ENCODE measurements at regions not wholly inside any gene's neighbourhood (a gene's known extent, or its start where the extent isn't known, plus 50 kb on each side); places are given as distances from the start of the nearest gene placed in this dataset.

DNA sequence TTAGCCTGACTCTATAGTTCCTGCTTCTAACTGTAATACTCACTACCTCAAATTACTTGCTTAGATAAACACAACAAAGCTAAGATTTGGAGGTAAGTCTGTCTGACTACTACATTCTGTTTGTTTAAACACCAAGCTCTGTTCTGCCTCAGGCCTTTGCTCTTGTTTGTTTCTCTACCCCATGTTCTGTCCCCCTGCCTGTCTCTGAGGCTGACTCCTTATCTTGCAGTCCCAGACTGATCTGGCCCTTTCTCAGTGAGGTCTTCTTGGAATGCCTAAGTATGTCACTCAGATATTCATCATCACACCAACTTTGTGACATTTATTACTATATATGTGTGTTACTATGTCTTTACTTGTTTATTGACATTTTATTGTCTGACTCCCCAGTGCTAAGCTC lies 425.5 kb downstream of the LMO4 start:
- DNase-seq (ENCODE audit: low spot score in 2 of 2), result no peak
- H3K4me1 ChIP-seq, result no peaks in the 10 kb centered on the region
- intact Hi-C loops (cut with DNase I), result no loop called here

GRCh38 chr1:87757676-87758075 lies 429.0 kb downstream of the LMO4 start:
- H3K4me1 ChIP-seq, result no peaks in the 10 kb centered on the region
- H3K27ac ChIP-seq, result no peak overlapping the region
- H3K9me3 ChIP-seq, result no peaks in the 10 kb centered on the region
- TF ChIP-seq, protein P1, sequence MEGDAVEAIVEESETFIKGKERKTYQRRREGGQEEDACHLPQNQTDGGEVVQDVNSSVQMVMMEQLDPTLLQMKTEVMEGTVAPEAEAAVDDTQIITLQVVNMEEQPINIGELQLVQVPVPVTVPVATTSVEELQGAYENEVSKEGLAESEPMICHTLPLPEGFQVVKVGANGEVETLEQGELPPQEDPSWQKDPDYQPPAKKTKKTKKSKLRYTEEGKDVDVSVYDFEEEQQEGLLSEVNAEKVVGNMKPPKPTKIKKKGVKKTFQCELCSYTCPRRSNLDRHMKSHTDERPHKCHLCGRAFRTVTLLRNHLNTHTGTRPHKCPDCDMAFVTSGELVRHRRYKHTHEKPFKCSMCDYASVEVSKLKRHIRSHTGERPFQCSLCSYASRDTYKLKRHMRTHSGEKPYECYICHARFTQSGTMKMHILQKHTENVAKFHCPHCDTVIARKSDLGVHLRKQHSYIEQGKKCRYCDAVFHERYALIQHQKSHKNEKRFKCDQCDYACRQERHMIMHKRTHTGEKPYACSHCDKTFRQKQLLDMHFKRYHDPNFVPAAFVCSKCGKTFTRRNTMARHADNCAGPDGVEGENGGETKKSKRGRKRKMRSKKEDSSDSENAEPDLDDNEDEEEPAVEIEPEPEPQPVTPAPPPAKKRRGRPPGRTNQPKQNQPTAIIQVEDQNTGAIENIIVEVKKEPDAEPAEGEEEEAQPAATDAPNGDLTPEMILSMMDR (IDR thresholded peaks at IDR 0.05), result no peak
- no peak for DNase-seq (ENCODE audit: low spot score in 2 of 2)
- no peaks in the 10 kb centered on the region for H3K36me3 ChIP-seq
- H3K4me3 ChIP-seq, result no peak overlapping the region
- H3K27me3 ChIP-seq, result no peaks in the 10 kb centered on the region
- intact Hi-C loops (cut with DNase I), result no loop called here

More for the DNA sequence above, 425.5 kb downstream of the LMO4 start:
- Histone ChIP-seq H3K36me3 (no peaks in the 10 kb centered on the region), H3K9me3 (no peaks in the 10 kb centered on the region), H3K27me3 (no peaks in the 10 kb centered on the region), H3K27ac (no peak overlapping the region), H3K4me3 (no peak overlapping the region)
- TF ChIP-seq, protein P1 (IDR thresholded peaks at IDR 0.05), result no peak

DNA sequence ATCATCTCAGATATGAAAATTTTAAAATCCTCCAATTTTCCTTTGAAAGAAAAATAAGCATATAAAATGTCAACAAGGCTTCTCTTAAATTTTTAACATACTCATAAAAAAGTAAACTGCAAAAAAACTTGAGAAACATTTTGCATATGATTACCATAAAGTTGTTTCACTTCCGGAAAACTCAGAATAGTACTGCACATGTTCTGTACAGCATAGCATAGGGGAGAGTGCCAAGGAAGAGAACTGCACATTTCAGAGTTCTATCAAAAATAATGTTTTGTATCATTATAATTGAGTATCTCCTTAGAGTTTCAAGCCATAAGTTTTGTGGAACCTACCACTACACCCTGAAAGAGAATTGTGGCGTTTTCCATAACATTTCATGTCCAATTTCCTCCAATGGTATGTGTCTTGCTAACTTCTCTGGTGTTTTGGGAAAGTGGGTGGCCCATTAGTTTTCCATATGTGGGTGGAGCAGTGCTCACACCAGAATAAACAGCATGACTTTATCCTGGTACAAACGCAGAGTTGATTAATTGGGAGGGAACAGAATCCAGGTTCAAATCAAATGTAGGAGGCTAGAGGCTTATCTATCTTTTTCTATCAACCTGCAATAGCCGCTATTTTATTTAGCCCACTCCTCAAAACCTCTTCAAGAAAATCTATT lies 430.9 kb downstream of the LMO4 start:
- DNase-seq (ENCODE audit: low spot score in 2 of 2), result no peak

GRCh38 chr1:87760155-87760554 lies 431.5 kb downstream of the LMO4 start:
- no peak for DNase-seq (ENCODE audit: low spot score in 2 of 2)
- Histone ChIP-seq H3K27me3 (no peaks in the 10 kb centered on the region), H3K4me3 (no peak overlapping the region), H3K4me1 (no peaks in the 10 kb centered on the region), H3K36me3 (no peaks in the 10 kb centered on the region), H3K9me3 (no peaks in the 10 kb centered on the region), H3K27ac (no peak overlapping the region)
- TF ChIP-seq, protein P1 (IDR thresholded peaks at IDR 0.05), result no peak
- intact Hi-C loops (cut with DNase I), result no loop called here

More for the DNA sequence above, 430.9 kb downstream of the LMO4 start:
- no peak overlapping the region for H3K4me3 ChIP-seq
- H3K27ac ChIP-seq, result no peak overlapping the region
- no peaks in the 10 kb centered on the region for H3K27me3 ChIP-seq
- no peaks in the 10 kb centered on the region for H3K36me3 ChIP-seq
- intact Hi-C loops (cut with DNase I), result no loop called here
- no peaks in the 10 kb centered on the region for H3K9me3 ChIP-seq
- TF ChIP-seq, protein P1 (IDR thresholded peaks at IDR 0.05), result no peak
- H3K4me1 ChIP-seq, result no peaks in the 10 kb centered on the region

DNA sequence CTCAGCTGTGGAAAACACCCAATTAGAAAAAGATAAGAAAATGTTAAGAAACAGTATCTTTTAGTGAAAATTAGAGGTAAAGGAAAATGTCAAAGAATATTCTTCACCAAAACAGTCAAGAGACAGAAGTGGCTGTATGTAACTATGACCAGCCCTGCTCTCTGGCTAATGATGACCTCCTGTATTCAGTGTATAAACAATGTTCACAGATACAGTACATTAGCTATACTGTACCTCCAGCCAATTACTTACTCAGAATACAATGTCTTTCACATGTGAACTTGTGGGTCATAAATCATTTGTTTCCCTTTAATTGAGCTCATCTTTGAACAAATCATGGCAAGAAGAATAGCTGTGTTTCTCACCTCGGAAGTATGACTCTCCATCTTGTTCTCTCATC lies 432.0 kb downstream of the LMO4 start:
- Histone ChIP-seq H3K4me1 (no peaks in the 10 kb centered on the region), H3K4me3 (no peak overlapping the region), H3K27ac (no peak overlapping the region), H3K36me3 (no peaks in the 10 kb centered on the region), H3K9me3 (no peaks in the 10 kb centered on the region), H3K27me3 (no peaks in the 10 kb centered on the region)
- DNase-seq (ENCODE audit: low spot score in 2 of 2), result no peak
- intact Hi-C loops (cut with DNase I), result no loop called here
- TF ChIP-seq, protein P1 (IDR thresholded peaks at IDR 0.05), result no peak

DNA sequence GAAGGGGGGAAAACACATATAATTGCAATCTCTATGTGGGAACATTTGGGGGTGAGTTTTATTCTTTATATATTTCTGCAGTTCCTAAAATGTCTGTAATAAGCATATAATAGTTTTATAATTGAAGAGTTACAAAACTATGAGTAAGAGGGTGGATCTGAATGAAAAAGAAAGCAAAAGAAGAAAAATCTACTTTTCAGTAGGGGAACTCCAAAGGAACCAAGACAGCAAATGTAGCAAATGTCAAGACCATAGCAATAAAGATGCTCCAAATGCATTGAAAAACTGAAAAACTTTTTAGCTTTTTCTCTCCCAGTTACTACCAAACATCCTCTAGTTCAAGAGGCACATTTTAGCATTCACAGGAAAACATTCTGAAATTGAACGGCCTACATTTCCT lies 434.8 kb downstream of the LMO4 start:
- Histone ChIP-seq H3K27ac (no peak overlapping the region), H3K27me3 (no peaks in the 10 kb centered on the region), H3K9me3 (no peaks in the 10 kb centered on the region), H3K36me3 (no peaks in the 10 kb centered on the region), H3K4me3 (no peak overlapping the region), H3K4me1 (no peaks in the 10 kb centered on the region)
- intact Hi-C loops (cut with DNase I), result no loop called here
- no peak for DNase-seq (ENCODE audit: low spot score in 2 of 2)
- TF ChIP-seq, protein P1 (IDR thresholded peaks at IDR 0.05), result no peak

Measured in ascending aorta (tissue), 2 donors.